IMR-90 (cell line): ENCODE measurements at regions not wholly inside any gene's neighbourhood (a gene's known extent, or its start where the extent isn't known, plus 50 kb on each side); places are given as distances from the start of the nearest gene placed in this dataset.
A peak's percentile ranks its signal among the peaks of the same experiment; 100 is the strongest.

Experiments
- ATAC-seq: fragments of 200-7000 bp; cut with Tn5 transposase; 2 replicates; pipeline ENCODE4 v1.9.1; 2020; ENCODE audit warnings: low read depth, mild to moderate bottlenecking, moderate library complexity
- BruUV-seq: library from RNA; stranded (reverse); fragments of 400-500 nt; replicated peaks from 2 replicates; lab custom pipeline; 2021; lab: Mats Ljungman, UMichigan
- CTCF ChIA-PET: fragments of 300-600 bp; formaldehyde crosslinking; extraction: SDS; loops from one replicate; lab custom pipeline; 2021; ENCODE audit warnings: antibody characterized with exemption; lab: Yijun Ruan, JAX
- POLR2A ChIA-PET: fragments of 300-600 bp; sonication (Branson Sonifier 250); formaldehyde crosslinking; loops from one replicate; lab custom pipeline; 2022; ENCODE audit warnings: antibody characterized with exemption; ENCODE audit not compliant: unreplicated experiment; lab: Charles Lee
- DNase-seq: peaks from one replicate; pipeline ENCODE4 v3.0.0; 2013
- H2AFZ ChIP-seq: replicated peaks from 2 replicates; pipeline ENCODE3; 2013; ENCODE audit warnings: low read length, mild to moderate bottlenecking; ENCODE audit not compliant: poor library complexity
- H2AK5ac ChIP-seq: 2 replicates; pipeline ENCODE4 v1.6.1; 2013; ENCODE audit warnings: low read depth, low read length, inconsistent platforms
- H2AK9ac ChIP-seq: replicated peaks from 2 replicates; pipeline ENCODE3; 2013; ENCODE audit warnings: mild to moderate bottlenecking, low read depth, low read length, moderate library complexity; ENCODE audit not compliant: poor library complexity
- H2BK120ac ChIP-seq: 2 replicates; pipeline ENCODE4 v1.6.1; 2013; ENCODE audit warnings: low read depth, low read length, inconsistent platforms
- H2BK15ac ChIP-seq: 3 replicates; pipeline ENCODE4 v1.6.1; 2013; ENCODE audit warnings: low read depth, low read length, inconsistent platforms
- H2BK20ac ChIP-seq: 2 replicates; pipeline ENCODE4 v1.6.1; 2013; ENCODE audit warnings: low read depth, mild to moderate bottlenecking, inconsistent platforms, low read length, moderate library complexity
- H2BK5ac ChIP-seq: 2 replicates; pipeline ENCODE4 v1.6.1; 2013; ENCODE audit warnings: mild to moderate bottlenecking, low read depth, low read length, inconsistent platforms; ENCODE audit not compliant: poor library complexity, severe bottlenecking
- H3K14ac ChIP-seq: replicated peaks from 2 replicates; pipeline ENCODE4 v1.6.1; 2013; ENCODE audit warnings: low read depth, low read length, inconsistent platforms
- H3K18ac ChIP-seq: 2 replicates; pipeline ENCODE4 v1.6.1; 2013; ENCODE audit warnings: low read depth, low read length, control low read depth
- H3K23ac ChIP-seq: 2 replicates; pipeline ENCODE4 v1.6.1; 2013; ENCODE audit warnings: low read depth, low read length, inconsistent platforms
- H3K27ac ChIP-seq: 2 replicates; pipeline ENCODE4 v1.5.1; 2013; ENCODE audit warnings: mild to moderate bottlenecking, control low read depth, low read length; ENCODE audit not compliant: insufficient read depth
- H3K27me3 ChIP-seq: 2 replicates; pipeline ENCODE4 v1.6.1; 2013; ENCODE audit warnings: low read length; ENCODE audit not compliant: control insufficient read depth, insufficient read depth
- H3K36me3 ChIP-seq: 2 replicates; pipeline ENCODE4 v1.6.1; 2013; ENCODE audit warnings: low read length, mixed read lengths; ENCODE audit not compliant: control insufficient read depth, insufficient read depth
- H3K4ac ChIP-seq: 2 replicates; pipeline ENCODE4 v1.6.1; 2013; ENCODE audit warnings: low read depth, low read length, inconsistent platforms
- H3K4me1 ChIP-seq: 2 replicates; pipeline ENCODE4 v1.6.1; 2013; ENCODE audit warnings: low read length, mixed read lengths; ENCODE audit not compliant: control insufficient read depth, insufficient read depth
- H3K4me2 ChIP-seq: 2 replicates; pipeline ENCODE4 v1.6.1; 2013; ENCODE audit warnings: low read depth, mild to moderate bottlenecking, control low read depth, low read length, moderate library complexity
- H3K4me3 ChIP-seq: 2 replicates; pipeline ENCODE4 v1.5.1; 2013; ENCODE audit warnings: low read depth, mild to moderate bottlenecking, control low read depth, low read length, moderate library complexity; ENCODE audit not compliant: insufficient read depth
- H3K56ac ChIP-seq: 2 replicates; pipeline ENCODE4 v1.6.1; 2013; ENCODE audit warnings: low read length, inconsistent platforms; ENCODE audit not compliant: insufficient read depth; ENCODE audit errors: extremely low read depth
- H3K79me1 ChIP-seq, 2 experiments: 2 replicates each; pipeline ENCODE4 v1.6.1; 2013; ENCODE audit warnings: low read length in 2 of 2, inconsistent platforms in 1 of 2, low read depth in 1 of 2
- H3K9ac ChIP-seq: 2 replicates; pipeline ENCODE4 v1.6.1; 2013; ENCODE audit warnings: low read depth, low read length, control low read depth
- H3K9me1 ChIP-seq: 2 replicates; pipeline ENCODE4 v1.6.1; 2013; ENCODE audit warnings: low read length, inconsistent platforms; ENCODE audit not compliant: insufficient read depth
- H3K9me3 ChIP-seq: 2 replicates; pipeline ENCODE4 v1.6.1; 2013; ENCODE audit warnings: low read length; ENCODE audit not compliant: control insufficient read depth, insufficient read depth
- H4K20me1 ChIP-seq: 2 replicates; pipeline ENCODE4 v1.6.1; 2013; ENCODE audit warnings: low read length, inconsistent platforms; ENCODE audit not compliant: insufficient read depth
- H4K5ac ChIP-seq: 2 replicates; pipeline ENCODE4 v1.6.1; 2013; ENCODE audit warnings: mild to moderate bottlenecking, low read depth, low read length, control low read depth
- H4K8ac ChIP-seq, 2 experiments: 2 replicates each; pipeline ENCODE4 v1.6.1; 2013; ENCODE audit warnings: low read depth in 2 of 2, low read length in 2 of 2, control low read depth in 1 of 2, inconsistent platforms in 1 of 2
- H4K91ac ChIP-seq: 2 replicates; pipeline ENCODE4 v1.6.1; 2013; ENCODE audit warnings: low read depth, low read length, inconsistent platforms; ENCODE audit not compliant: insufficient read depth
- CEBPB ChIP-seq: IDR thresholded peaks from 2 replicates; pipeline ENCODE4 v1.6.1; 2012; ENCODE audit warnings: low read depth, low read length, improper control_type of control experiment
- ELK1 ChIP-seq: fragments of 150-350 bp; IDR thresholded peaks from 2 replicates; pipeline ENCODE4 v1.6.1; 2016; ENCODE audit warnings: low read depth, mild to moderate bottlenecking, low read length, moderate library complexity, borderline replicate concordance
- FOS ChIP-seq: fragments of 150-350 bp; IDR thresholded peaks from 2 replicates; pipeline ENCODE4 v1.6.1; 2016; ENCODE audit warnings: low read depth, low read length
- MAFK ChIP-seq: IDR thresholded peaks from 2 replicates; pipeline ENCODE4 v1.6.1; 2012; ENCODE audit warnings: low read depth, low read length, improper control_type of control experiment
- MXI1 ChIP-seq: IDR thresholded peaks from 2 replicates; pipeline ENCODE4 v1.6.1; 2012; ENCODE audit warnings: low read depth, mild to moderate bottlenecking, low read length, moderate library complexity, borderline replicate concordance
- NFE2L2 ChIP-seq: fragments of 150-350 bp; IDR thresholded peaks from 2 replicates; pipeline ENCODE4 v1.6.1; 2016; ENCODE audit warnings: low read depth, mild to moderate bottlenecking, low read length
- RAD21 ChIP-seq: IDR thresholded peaks from 2 replicates; pipeline ENCODE4 v1.6.1; 2012; ENCODE audit warnings: low read length, improper control_type of control experiment
- RCOR1 ChIP-seq: IDR thresholded peaks from 2 replicates; pipeline ENCODE4 v1.6.1; 2012; ENCODE audit warnings: mild to moderate bottlenecking, low read length, improper control_type of control experiment; ENCODE audit not compliant: insufficient replicate concordance
- RFX5 ChIP-seq: IDR thresholded peaks from 2 replicates; pipeline ENCODE4 v1.8.0; 2012; ENCODE audit warnings: low read depth, mild to moderate bottlenecking, low read length, moderate library complexity
- USF2 ChIP-seq: fragments of 150-350 bp; IDR thresholded peaks from 2 replicates; pipeline ENCODE4 v1.6.1; 2017; ENCODE audit warnings: mild to moderate bottlenecking, antibody characterized with exemption, low read length, low read depth
- WGBS, 2 experiments: methylation state at CpG; one replicate each; pipeline versions ENCODE4 v1.1.5 to v1.1.7; 2013; ENCODE audit warnings: missing lambda C conversion rate in 2 of 2; ENCODE audit not compliant: insufficient read length in 1 of 2; ENCODE audit errors: extremely low coverage in 2 of 2; 5-methylcytosine and 5-hydroxymethylcytosine counted together
- dilution Hi-C: fragments of 300-500 bp; cut with HindIII; formaldehyde crosslinking; loops from one replicate; pipeline ENCODE4 v1.14.3; 2018; ENCODE audit warnings: low sequenced_read_pairs; ENCODE audit not compliant: unreplicated experiment
- in situ Hi-C: fragments of 300-500 bp; cut with MboI; formaldehyde crosslinking; loops from 3 replicates; pipeline ENCODE4 v1.14.3; 2019; ENCODE audit warnings: low sequenced_read_pairs, inconsistent platforms, mixed read lengths
- intact Hi-C: fragments of 100-400 bp; cut with micrococcal nuclease; formaldehyde crosslinking; loops from 2 replicates; pipeline ENCODE4 v1.10.0; 2022

- H4K5ac ChIP-seq: peak overlapping the region; percentile 63; the same call in 1 of the 2 replicates
- dilution Hi-C loops: no loop called here
- no peak overlapping the region for H2AK5ac ChIP-seq
- H3K23ac ChIP-seq: no peak overlapping the region
- H2BK5ac ChIP-seq: no peak overlapping the region
- H3K56ac ChIP-seq: no peak overlapping the region; the same call in 1 of the 2 replicates
- 0 out of 4 replicates have a peak overlapping the region, but pooled peaks of 1 of the 2 experiments have one; percentile 34 for H4K8ac ChIP-seq
- ChIA-PET POLR2A (no interaction called here), CTCF (no interaction called here)
- peak overlapping the region; percentile 82; the same call in 2 of the 3 replicates for H2BK15ac ChIP-seq
- no peak overlapping the region; the same call in 1 of the 2 replicates for H3K4ac ChIP-seq
- peak overlapping the region; percentile 9; the same call in 1 of the 2 replicates for H2BK20ac ChIP-seq
- no peak overlapping the region for H3K4me3 ChIP-seq
- no peak overlapping the region for H3K27ac ChIP-seq
- H2BK120ac ChIP-seq: no peak overlapping the region
- BruUV-seq: no TSS peak
- in situ Hi-C loops: no loop called here
- no peak for DNase-seq
- H3K9ac ChIP-seq: no peak overlapping the region
- no peaks in the 10 kb centered on the region for H3K9me1 ChIP-seq
- H3K14ac ChIP-seq: no peak overlapping the region
- H4K20me1 ChIP-seq: no peaks in the 10 kb centered on the region
- no peak overlapping the region for H3K4me2 ChIP-seq
- no peak overlapping the region for H2AFZ ChIP-seq
- no peaks in the 10 kb centered on the region for H3K36me3 ChIP-seq
- no peaks in the 10 kb centered on the region for H3K9me3 ChIP-seq
- TF ChIP-seq FOS (no peak), ELK1 (no peak), RCOR1 (no peak), MXI1 (no peak), CEBPB (no peak), USF2 (no peak), NFE2L2 (no peak), RFX5 (no peak), RAD21 (no peak), MAFK (no peak)
- H2AK9ac ChIP-seq: no peak overlapping the region
- H3K4me1 ChIP-seq: peaks cover 4% of the 10 kb centered on the region
- WGBS, 2 experiments: no CpG with 5 or more reads among the region's 3 CpGs
- no peaks in the 10 kb centered on the region for H3K79me1 ChIP-seq
- H3K27me3 ChIP-seq: no peaks in the 10 kb centered on the region
- H3K18ac ChIP-seq: peak overlapping the region; percentile 66; the same call in 1 of the 2 replicates
- H4K91ac ChIP-seq: no peak overlapping the region
- ATAC-seq: no peak
- intact Hi-C loops: no loop called here
These were observed 163.6 kb upstream of the GNAI1 start for GRCh38 chr7:79971058-79971457.
